Sigmoid colon (tissue), 4 donors: ENCODE measurements at regions not wholly inside any gene's neighbourhood (a gene's known extent, or its start where the extent isn't known, plus 50 kb on each side); places are given as distances from the start of the nearest gene placed in this dataset.

Source experiments
- CTCF ChIP-seq, 4 experiments: fragments of 450-650 bp in 3 of 4; fragments of 200-600 bp in 1 of 4; IDR thresholded peaks; one replicate each; pipeline ENCODE4 v1.5.1; 2016 to 2019; ENCODE audit warnings: antibody characterized with exemption in 4 of 4, mild to moderate bottlenecking in 3 of 4, moderate library complexity in 2 of 4
- EP300 ChIP-seq, 4 donors: sonication (generic); formaldehyde crosslinking; IDR thresholded peaks; one replicate each; pipeline ENCODE4 v1.6.1; 2017; ENCODE audit warnings: antibody characterized with exemption in 4 of 4
- POLR2A ChIP-seq, 2 donors: fragments of 450-650 bp; IDR thresholded peaks; one replicate each; pipeline ENCODE4 v1.6.1; 2016; ENCODE audit warnings: antibody characterized with exemption in 2 of 2, mild to moderate bottlenecking in 2 of 2, moderate library complexity in 2 of 2

- TF ChIP-seq CTCF (IDR thresholded peaks at IDR 0.05) (no peak), POLR2A (IDR thresholded peaks at IDR 0.05) (no peak), EP300 (IDR thresholded peaks at IDR 0.05) (no peak)
Observed at GRCh38 chr11:109249597-109249996, 172.4 kb upstream of the C11orf87 start.
